KG1 (cell line): ENCODE measurements at regions not wholly inside any gene's neighbourhood (a gene's known extent, or its start where the extent isn't known, plus 50 kb on each side); places are given as distances from the start of the nearest gene placed in this dataset.
"Not testable (repeated sequence)": the region's sequence is repeated elsewhere in the genome, so short reads cannot be mapped to it uniquely, and the experiment has no call there.

Experiments used
- DNase-seq: peaks from one replicate; lab custom pipeline; 2025; lab: John Stamatoyannopoulos, UW

- DNase-seq = not testable (repeated sequence)
These were observed 353.4 kb downstream of the PTPRU start for GRCh38 chr1:29589716-29590115.

- no peak for DNase-seq
These were observed 350.8 kb downstream of the PTPRU start for GRCh38 chr1:29586991-29587745.

- no peak for DNase-seq
These were observed 349.9 kb downstream of the PTPRU start for GRCh38 chr1:29586215-29586614.

GRCh38 chr1:29585656-29586055 is 349.3 kb downstream of the PTPRU start:
- no peak for DNase-seq

- DNase-seq = no peak
These were observed 348.9 kb downstream of the PTPRU start for GRCh38 chr1:29585201-29585600.

GRCh38 chr1:29584776-29585175 is 348.5 kb downstream of the PTPRU start:
- no peak for DNase-seq

GRCh38 chr1:29584362-29584761 is 348.0 kb downstream of the PTPRU start:
- no peak for DNase-seq

- DNase-seq = no peak
These were observed 347.4 kb downstream of the PTPRU start for GRCh38 chr1:29583727-29584126.

- no peak for DNase-seq
These were observed 344.9 kb downstream of the PTPRU start for GRCh38 chr1:29581256-29581655.

- no peak for DNase-seq
These were observed 343.6 kb downstream of the PTPRU start for GRCh38 chr1:29579821-29580425.

- no peak for DNase-seq
These were observed 341.2 kb downstream of the PTPRU start for GRCh38 chr1:29577512-29577911.

GRCh38 chr1:29576510-29576909 is 340.2 kb downstream of the PTPRU start:
- no peak for DNase-seq

GRCh38 chr1:29575826-29576225 is 339.5 kb downstream of the PTPRU start:
- DNase-seq = no peak

- no peak for DNase-seq
These were observed 339.0 kb downstream of the PTPRU start for GRCh38 chr1:29575277-29575676.

GRCh38 chr1:29574871-29575270 is 338.5 kb downstream of the PTPRU start:
- no peak for DNase-seq

GRCh38 chr1:29569971-29570634 is 333.8 kb downstream of the PTPRU start:
- DNase-seq = no peak

- no peak for DNase-seq
These were observed 330.9 kb downstream of the PTPRU start for GRCh38 chr1:29567257-29567656.

GRCh38 chr1:29565490-29565889 is 329.2 kb downstream of the PTPRU start:
- no peak for DNase-seq

GRCh38 chr1:29563571-29563970 is 327.2 kb downstream of the PTPRU start:
- no peak for DNase-seq

GRCh38 chr1:29563092-29563491 is 326.8 kb downstream of the PTPRU start:
- DNase-seq = no peak

- DNase-seq = no peak
These were observed 322.7 kb downstream of the PTPRU start for GRCh38 chr1:29559056-29559455.

- DNase-seq = no peak
These were observed 321.6 kb downstream of the PTPRU start for GRCh38 chr1:29557701-29558600.
